ENCODE measurements at regions not wholly inside any gene's neighbourhood (a gene's known extent, or its start where the extent isn't known, plus 50 kb on each side); places are given as distances from the start of the nearest gene placed in this dataset.

- TF ChIP-seq EZH2 (IDR thresholded peaks at IDR 0.05; ENCODE audit: low read length), result no peak
- no peak for TF ChIP-seq CTCF (optimal IDR thresholded peaks at IDR 0.05 in 1 of 3, IDR thresholded peaks at IDR 0.05 in 1 of 3, conservative IDR thresholded peaks at IDR 0.05 in 1 of 3; ENCODE audit: extremely low read depth in 1 of 3, insufficient read depth in 2 of 3, low read length in 3 of 3)
Measured at GRCh38 chr3:159816512-159816911, 172.1 kb upstream of the IL12A start.
